Skin of body (tissue), 1 donor: ENCODE measurements at regions not wholly inside any gene's neighbourhood (a gene's known extent, or its start where the extent isn't known, plus 50 kb on each side); places are given as distances from the start of the nearest gene placed in this dataset.

ENCODE experiments used
- DNase-seq: peaks from one replicate; lab custom pipeline; 2025; lab: John Stamatoyannopoulos, UW

DNA sequence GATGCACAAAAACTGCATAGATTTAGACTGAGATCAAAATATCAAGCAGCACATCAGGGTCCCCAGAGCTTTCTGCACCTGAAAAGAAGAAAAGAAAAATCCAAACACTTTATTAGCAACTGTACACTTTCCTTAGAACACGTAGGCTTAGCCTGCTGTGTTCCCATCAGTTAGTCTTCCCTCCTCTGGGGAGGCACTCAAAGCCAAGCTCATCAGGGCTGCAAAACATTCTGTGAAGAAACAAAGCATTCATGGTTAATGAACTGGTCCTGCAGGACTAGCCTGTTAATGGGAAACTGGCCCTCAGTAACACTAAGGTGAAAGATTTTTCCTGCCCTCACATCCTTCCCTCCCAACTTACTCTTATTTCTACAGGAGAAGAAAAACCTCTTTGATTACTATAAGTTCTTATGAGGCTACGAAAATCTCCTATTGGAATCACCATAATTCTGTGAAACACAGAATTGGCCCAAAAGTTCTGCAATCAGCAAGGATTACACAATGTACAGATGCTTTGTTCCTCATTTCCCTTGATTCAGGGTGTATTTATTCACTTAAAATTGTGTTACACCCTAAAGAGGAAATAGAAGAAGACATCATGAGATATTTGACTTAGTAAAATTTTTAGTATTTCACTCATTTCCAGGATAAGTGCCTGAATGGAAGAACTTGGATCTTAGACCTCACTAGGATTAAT, 901.0 kb upstream of the MAP3K7 start:
- no peak for DNase-seq

DNA sequence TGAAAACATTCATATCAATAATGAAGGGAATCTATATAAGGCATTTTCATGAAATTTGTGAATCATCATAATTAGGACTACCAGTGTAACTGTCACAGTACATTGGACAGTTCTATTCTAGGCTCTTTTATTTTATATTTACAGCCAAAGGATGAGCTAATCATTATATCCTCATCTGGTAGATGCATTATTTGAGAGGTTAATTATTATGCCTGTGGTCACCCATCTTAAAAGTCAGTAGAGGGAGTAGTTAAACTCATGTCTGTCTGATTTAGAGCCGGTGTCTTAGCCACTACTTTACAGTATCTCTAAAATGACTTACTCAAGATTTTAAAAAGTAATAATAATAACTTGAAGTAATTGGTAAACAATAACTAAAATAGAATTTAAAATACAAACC, 899.3 kb upstream of the MAP3K7 start:
- DNase-seq, result no peak

DNA sequence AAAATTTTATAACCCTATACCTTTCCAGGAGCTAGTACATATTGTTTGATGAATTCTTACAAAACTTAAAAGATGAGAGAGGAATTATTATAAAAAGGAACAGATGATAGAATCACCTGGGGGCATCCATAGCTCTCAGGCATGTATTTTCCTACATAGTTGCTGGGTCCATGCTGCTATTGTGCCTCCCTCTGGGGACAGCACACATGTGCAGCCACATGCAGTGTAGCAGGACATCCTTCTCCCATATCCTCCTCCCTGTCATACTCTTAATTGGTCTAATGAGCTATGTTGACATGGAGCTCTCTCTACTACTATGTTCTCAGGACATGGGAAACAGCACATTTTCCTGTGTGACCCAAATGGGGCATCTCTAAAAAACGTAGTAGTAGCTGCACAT, 898.2 kb upstream of the MAP3K7 start:
- no peak for DNase-seq

DNA sequence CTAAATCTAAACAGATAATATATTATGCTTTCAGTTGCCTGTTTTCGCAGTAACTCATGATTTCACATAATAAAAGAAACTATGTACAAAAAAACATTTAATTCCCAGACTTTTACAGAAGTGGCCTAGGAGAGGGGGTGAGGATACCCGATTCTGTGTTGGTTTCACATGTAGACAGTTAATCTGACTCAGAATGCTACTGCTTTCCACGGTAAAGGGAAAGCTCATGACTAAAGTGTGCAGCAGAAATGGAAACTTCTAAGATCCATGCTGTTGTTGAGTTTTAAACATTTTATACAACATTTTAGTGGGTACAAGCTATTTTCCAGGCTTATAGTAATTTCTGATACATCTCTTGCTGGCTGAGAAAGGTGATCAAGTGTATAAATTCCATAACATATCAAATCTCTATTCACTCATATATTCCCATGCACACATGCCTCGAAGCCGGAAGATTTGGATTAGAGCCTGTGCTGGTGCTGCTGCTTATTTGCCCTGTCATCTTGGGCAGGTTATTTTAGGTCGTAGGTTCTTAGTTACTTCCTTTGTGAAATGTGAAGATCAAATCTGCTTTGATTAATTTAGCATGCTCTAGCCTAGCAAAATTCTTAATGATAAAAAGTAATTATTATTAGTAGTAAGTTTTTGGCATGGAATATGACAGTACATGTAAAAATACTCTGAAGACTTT, 896.7 kb upstream of the MAP3K7 start:
- DNase-seq, result no peak

DNA sequence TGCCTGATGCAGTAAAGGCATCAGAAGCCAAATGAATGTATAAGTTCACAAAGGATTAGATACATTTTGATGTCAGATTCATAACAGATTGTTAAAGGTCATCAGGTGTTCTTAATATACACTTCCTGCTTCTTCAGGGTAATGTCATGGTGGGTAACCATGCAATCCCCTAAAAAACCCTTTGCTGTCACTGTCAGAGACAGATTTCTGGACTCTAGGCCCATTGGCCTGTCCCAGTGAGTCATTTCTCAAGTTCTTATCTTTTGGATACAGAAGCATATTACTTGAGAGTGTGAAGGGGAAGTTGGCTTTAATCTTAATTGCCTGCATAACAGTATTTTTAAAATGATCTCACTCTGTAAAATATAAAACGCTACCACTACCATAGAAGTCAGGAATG, 895.6 kb upstream of the MAP3K7 start:
- no peak for DNase-seq

DNA sequence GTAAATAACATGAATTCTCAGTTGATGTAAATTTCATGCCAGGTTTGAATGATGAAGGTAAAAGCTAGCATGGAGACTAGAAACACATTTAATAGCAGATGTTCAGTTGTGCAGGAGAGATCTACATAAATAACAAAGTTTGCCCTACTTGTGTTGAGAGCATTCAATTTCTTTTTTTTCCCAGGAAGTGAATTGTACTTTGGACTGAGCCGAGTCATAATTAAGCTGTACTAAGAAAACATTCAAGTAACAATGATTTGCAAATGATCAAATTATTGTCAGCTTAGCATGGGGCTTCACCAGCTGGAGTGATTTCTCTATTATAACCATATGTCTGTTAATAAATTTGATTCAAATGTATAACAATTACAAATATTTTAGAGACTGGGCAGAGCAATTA, 893.5 kb upstream of the MAP3K7 start:
- DNase-seq, result no peak

DNA sequence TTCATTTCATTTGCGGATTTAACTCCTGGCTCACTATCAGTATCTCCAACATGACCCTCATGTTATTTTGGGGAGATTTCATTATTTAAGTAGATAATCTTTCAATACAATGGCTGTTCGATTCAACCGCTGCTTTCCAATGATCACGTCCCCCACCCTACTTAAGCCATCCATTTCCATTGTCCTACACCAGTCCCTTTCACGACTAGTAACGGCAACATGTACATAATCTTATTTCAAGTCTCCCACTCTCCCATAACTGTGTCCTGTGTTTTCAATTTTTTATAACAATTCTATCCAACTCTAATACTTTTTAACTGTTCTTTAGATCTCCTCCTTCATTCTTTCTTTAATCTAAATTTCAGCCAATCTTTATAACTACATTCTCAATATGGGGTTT, 890.8 kb upstream of the MAP3K7 start:
- DNase-seq, result no peak

DNA sequence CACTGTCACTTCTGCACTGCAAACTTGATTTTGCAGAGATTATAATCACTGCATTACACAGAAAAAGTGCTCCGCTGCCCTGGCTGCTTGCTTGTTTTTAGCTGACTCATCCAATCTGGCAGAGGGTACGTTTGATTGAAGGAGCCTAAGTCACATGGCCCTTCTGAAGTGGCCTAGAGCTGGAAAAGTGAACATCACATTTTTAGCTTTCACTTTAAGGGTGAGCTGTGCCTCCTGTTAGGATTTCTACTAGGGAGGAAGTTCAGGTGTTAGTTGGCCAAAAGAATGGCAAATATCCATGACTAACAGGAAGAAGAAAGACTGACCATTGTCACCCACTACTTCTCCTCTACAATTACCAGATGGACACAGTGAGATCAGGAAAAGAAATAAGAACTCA, 889.1 kb upstream of the MAP3K7 start:
- no peak for DNase-seq

DNA sequence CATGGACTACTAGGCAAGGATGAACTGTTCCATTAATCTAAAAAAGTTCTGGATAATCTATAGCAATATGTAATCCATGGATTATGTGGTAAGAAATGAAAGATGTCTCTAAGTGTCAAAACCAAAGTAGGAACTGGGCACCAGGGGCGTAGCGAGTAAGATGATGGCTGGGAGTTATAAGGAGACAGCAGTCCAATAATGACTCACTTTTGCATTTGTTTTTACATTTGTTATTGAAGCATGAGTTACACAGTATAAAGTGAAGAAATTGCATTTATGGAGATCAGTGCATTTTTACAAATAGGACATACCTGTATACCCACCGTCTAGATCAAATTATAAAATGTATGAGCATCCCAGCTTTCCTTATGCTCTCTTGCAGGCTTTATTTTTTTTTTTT, 878.5 kb upstream of the MAP3K7 start:
- DNase-seq, result no peak

DNA sequence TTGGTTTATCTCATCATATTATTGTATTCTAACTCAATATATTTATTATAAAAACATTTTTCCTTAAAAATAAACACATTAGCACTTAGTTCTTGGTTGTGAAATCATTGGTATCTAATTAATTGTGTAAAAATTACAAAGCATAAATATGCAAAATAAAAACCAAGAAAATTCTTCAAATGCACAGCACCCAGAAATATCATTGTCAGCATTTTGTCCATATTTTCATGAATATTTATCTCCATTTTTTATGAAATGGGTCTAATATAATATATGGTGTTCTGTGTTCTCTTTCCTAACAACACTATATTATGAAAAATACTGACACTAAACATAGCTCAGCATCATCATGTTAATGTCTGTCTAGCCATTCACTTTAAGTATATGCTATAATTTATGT, 877.8 kb upstream of the MAP3K7 start:
- no peak for DNase-seq

DNA sequence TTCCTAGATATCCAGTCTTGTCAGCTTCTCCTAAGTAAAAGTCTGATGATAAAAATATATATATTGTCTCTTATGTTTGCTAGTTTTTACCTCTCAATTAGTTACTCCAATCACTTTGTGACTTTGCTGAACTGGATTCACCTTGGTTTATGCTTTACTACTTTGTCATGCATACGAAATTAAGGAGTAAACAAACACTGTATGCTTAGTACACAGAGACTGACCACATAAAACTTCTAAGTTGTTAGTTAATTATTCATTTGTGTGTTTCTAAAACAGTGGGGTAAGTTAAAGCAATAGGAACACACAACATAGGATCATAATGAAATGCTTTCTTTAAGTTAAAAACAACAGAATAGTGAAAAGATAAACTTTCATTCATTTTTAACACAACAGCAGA, 877.3 kb upstream of the MAP3K7 start:
- DNase-seq, result no peak

DNA sequence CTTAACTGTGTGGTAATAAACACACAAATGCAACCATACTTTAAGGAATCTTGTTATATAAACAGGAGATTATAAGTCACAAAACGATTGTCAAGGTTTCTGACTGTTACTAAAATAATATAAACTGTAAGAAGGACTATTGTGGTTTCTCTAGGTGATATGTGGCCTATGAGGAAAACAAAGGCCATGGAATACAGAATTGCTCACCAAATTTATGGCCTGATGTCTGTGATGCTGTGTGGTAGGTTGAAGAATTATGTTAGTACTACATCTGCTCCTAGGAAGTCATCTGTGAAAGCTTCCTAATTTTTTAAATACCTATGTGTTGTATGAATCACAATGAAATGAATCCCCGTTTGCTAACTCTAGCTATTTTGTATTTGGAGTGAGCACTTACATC, 875.4 kb upstream of the MAP3K7 start:
- DNase-seq, result no peak

DNA sequence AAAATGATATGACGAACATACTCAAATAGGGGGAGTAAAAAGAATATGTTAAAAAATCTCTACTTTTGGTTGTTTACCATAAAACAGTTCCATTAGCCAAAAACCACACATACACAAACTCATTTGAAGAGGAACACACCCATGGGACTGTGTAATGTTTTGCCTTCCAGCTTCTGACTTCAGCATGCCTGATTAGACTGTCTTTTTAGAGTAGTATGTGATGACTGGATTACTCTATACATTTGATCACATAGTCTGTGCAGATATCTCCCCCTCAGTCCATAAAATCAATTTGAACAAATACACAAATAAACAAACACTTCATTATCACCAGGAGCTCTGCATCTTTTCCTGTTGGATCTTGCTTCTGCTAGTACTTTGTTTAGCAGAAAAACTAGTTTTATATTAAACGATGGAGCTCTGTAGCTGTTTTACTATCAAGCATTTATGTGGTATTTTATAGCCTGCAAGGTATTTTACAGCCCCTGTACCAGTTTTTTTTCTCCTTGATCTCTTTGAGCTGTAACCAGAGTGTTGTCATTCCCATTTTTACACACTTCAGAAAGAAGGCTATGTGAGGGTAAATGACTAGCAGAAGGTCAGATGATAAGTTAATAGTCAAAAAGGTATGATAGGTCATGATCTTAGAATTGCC, 866.5 kb upstream of the MAP3K7 start:
- DNase-seq, result no peak

DNA sequence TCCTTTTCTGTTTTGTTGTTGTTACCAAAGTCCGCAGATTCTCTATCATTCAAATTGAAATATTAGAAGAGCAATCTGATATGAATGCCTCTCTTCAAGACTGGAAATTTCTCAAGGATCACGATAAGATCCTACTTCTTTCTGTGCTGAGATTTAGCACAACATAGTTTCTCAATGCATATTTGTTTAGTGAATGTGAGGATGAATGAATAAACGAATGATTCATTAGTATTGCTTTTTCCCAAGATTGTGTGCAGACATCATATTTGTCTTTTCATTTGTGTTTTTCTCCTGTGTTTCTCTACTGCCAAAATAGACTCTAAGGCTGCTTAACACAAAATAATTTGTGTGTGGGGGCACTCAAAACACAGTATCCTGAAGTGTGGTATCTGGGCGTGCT, 862.7 kb upstream of the MAP3K7 start:
- no peak for DNase-seq

DNA sequence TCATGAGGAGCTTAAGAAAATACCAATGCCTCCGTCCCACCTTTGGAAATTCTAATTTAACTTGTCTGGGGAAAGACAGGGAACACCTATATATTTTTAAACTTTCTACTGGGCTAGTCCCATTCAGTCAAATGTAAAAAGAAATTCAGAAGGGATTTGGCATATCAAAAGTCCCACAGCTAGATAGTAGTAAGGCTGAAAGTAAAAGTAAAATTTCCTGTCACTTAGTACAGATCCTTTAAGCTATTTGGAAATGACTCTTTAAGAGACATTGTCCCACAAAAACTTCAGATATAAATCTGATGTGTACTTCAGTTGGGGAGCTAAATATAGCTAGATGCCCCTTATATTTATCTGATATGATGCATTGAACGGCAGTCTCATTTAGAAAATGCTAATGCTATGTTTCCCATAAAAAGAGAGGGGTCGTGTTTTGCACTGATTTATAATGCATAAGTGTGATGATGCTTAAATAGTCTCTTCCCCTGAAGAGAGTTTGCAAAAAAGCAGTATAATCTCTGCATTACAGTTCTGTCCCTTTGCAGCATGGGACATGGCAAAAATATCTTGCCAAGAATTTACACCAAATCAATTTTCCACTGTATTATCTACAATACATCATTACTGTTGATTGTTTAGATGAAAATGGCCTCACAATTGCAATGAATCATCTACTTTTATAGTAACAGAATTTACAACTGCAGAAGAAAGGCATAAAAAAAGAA, 860.8 kb upstream of the MAP3K7 start:
- DNase-seq, result no peak

DNA sequence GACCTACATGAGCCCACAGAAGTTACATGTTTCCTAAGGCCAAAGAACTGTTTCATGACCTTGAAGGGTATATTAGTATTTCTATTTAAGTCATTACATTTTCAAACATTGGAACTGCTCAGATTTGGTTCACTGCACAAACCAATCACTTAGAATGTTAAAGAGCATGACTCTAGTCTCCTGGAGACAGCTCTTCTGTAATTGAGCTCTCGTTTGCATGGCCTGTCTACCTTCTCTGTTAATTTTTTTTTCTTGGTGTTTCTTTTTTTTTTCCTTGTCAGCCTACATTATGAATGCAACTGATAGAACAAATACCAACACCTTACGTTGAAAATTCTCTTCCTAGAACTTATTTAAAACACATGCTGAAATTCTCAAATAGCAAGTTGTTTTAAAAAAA, 860.2 kb upstream of the MAP3K7 start:
- DNase-seq, result no peak

DNA sequence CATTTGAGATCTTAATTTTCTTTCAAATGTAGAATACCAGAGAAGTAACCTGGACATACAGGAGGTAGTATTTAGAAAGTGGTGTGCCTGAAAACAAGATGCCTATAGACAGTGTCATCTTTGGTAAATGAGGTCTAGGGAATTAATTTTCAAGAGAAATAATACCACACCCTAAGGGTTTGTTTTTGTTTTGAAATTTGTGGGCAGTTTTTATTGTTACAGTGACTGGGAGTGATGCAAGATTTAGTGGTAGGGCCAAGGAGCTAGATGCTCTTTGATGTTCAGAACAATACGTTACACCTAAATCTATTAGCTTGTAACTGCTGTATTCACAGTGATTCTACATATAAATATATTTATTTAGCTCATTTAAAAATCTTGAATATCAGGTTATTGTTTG, 856.5 kb upstream of the MAP3K7 start:
- DNase-seq, result no peak

DNA sequence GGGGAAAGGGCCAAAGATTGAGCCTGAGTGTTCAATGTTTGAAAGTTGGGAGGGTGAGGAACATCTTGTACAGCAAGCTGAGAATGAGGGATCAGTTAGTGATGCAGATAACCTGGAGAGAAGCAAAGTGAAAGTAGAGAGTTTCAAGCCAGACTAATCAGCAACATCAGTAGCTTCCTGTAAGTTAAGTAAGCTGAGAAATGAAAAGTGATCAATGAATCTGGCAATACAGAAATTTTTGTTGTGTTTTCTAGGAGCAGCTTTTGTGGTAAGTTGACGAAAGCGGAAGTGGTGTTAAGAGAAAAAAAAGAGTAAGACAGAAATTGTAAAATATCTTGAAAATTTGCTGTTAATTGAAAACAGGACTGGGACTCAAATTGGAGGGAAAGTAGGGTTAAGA, 855.5 kb upstream of the MAP3K7 start:
- no peak for DNase-seq

DNA sequence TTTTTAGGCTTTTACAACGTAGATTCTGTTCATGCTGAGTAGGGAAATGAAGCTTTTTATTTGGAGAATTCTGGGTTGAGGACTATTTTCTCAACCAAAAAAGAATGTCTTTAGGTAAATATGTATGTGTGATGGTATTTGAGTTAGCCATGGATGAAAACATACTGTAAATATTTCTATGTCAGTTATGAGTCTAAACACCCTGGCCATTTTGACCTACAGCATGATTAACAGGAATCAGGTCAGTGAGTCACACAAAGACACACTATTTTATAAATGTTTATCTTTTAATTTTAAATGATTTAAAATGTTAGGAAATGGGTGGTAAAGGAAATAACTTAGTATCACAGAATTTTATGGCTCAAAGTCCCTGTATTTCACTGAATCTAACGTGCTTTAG, 851.7 kb upstream of the MAP3K7 start:
- DNase-seq, result no peak

DNA sequence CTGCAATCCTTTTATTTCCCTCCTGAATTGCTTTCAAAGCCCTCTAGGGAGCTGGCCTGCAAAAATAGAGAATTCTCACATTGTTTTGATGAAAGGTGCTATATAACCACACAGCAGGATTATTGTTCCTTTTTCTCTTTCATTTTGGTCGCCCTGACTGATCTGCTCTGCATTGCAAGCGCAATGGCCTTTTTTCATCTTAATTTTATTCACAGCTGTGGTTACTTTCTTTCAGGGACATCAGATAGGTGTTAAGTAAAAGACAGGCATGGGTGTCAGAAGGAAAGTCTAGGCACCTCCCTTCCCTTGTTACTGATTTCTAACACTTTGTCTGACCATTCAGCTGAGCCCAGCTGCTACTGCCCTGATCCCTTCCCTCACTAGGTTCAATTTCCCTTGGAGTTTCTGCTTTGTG, 850.5 kb upstream of the MAP3K7 start:
- no peak for DNase-seq

DNA sequence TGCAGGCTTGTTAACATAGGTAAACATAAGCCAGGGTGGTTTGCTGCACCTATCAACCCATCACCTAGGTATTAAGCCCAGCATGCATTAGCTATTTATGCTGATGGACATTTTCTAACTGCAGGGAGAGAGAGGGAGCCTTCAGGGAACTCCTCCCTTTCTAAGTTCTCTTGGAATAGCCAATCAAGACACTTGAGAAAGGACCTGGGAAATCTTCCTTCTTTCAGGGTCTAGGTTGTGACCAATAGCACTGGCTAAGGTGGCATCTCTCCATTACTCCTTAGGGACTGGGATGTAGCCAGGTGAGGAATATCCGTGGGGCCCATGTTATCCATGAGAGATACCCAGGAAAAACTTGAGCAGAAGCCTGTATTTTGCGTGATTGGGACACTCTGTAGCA, 849.6 kb upstream of the MAP3K7 start:
- no peak for DNase-seq

DNA sequence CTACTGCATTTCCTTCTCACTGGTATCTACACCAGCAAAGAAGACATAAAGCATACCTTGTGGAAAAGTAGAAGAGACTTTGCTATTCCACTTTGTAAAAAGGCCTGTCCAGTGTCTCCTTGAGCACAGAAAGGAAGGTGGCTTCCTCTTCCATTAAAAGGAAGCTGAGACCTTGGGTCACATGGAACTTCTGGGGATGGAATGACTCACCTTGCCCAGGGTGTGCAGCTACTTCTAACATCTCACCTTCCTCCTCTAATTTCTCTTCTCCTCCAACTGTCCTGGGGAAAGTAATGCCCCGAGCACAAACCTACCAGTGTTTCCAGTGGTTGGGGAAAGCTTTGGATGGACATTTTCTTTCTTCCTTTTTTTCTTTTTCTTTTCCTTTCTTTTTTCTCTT, 848.8 kb upstream of the MAP3K7 start:
- no peak for DNase-seq
